Suprapubic skin (tissue), 4 donors: ENCODE measurements at regions not wholly inside any gene's neighbourhood (a gene's known extent, or its start where the extent isn't known, plus 50 kb on each side); places are given as distances from the start of the nearest gene placed in this dataset.

ENCODE experiments used
- DNase-seq, 2 donors: peaks; one replicate each; pipeline ENCODE4 v3.0.0-alpha.2; 2019; ENCODE audit warnings: low spot score in 2 of 2
- H3K27ac ChIP-seq: fragments of 200-600 bp; sonication (generic); one replicate; pipeline ENCODE4 v1.5.1; 2019
- H3K27me3 ChIP-seq: fragments of 200-600 bp; sonication (generic); one replicate; pipeline ENCODE4 v1.5.1; 2019
- H3K36me3 ChIP-seq: fragments of 200-600 bp; sonication (generic); one replicate; pipeline ENCODE4 v1.5.1; 2019
- H3K4me1 ChIP-seq: fragments of 200-600 bp; sonication (generic); one replicate; pipeline ENCODE4 v1.5.1; 2019
- H3K4me3 ChIP-seq: fragments of 200-600 bp; sonication (generic); one replicate; pipeline ENCODE4 v1.5.1; 2019; ENCODE audit warnings: mild to moderate bottlenecking
- H3K9me3 ChIP-seq: fragments of 200-600 bp; sonication (generic); one replicate; pipeline ENCODE4 v1.5.1; 2019
- EP300 ChIP-seq: sonication (generic); formaldehyde crosslinking; IDR thresholded peaks from one replicate; pipeline ENCODE4 v1.6.1; 2017; ENCODE audit warnings: antibody characterized with exemption
- POLR2A ChIP-seq, 2 donors: fragments of 450-650 bp; IDR thresholded peaks; one replicate each; pipeline ENCODE4 v1.6.1; 2017; ENCODE audit warnings: antibody characterized with exemption in 2 of 2, mild to moderate bottlenecking in 2 of 2, moderate library complexity in 2 of 2
- POLR2AphosphoS5 ChIP-seq, 3 donors: sonication (generic); formaldehyde crosslinking; IDR thresholded peaks; one replicate each; pipeline ENCODE4 v1.6.1; 2017; ENCODE audit warnings: antibody characterized with exemption in 3 of 3
- WGBS: methylation state at CpG from one replicate; pipeline ENCODE4 v1.1.5; 2018; 5-methylcytosine and 5-hydroxymethylcytosine counted together
- TF ChIP-seq, protein P1 (sequence below), 2 donors: fragments of 200-600 bp in 1 of 2; fragments of 450-650 bp in 1 of 2; sonication (generic) in 1 of 2; IDR thresholded peaks; one replicate each; pipeline ENCODE4 v1.5.1; 2016 to 2019; ENCODE audit warnings: antibody characterized with exemption in 2 of 2, mild to moderate bottlenecking in 1 of 2, moderate library complexity in 1 of 2

DNA sequence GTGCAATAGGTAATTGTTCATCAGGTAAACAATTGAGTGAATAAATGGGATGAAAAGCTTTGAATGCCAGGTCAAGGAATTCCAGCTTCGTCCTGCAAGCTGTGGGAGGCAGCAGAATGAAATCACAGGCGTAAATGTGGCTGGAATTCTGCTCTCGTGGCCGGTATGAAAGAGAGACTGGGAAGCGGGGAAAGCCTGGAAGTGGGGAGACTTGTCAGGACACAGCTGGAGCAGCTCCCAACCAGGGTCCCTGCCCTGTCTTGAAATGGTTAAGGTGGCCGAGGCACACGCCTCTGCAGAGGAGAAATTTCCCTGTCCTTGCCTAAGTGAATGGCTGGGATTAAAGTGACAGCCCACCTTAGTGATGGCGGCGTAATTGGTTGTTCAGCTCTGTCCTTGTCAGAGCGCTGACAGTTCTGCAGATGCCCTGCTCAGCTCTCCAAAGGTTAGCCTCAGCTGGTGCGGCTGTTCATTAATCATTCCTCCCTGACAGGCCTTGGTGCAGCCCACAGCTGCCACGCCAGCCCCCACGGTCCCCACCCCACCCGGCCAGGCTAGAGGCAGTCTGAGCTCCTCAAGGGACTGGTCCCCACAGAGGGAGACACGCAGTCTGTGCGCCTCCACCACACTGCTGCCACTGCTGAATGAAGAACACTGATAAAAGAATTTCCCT is 398.3 kb upstream of the POU3F1 start:
- TF ChIP-seq POLR2A (IDR thresholded peaks at IDR 0.05) (no peak), EP300 (no peak), POLR2AphosphoS5 (IDR thresholded peaks at IDR 0.05) (no peak)
- TF ChIP-seq, protein P1, sequence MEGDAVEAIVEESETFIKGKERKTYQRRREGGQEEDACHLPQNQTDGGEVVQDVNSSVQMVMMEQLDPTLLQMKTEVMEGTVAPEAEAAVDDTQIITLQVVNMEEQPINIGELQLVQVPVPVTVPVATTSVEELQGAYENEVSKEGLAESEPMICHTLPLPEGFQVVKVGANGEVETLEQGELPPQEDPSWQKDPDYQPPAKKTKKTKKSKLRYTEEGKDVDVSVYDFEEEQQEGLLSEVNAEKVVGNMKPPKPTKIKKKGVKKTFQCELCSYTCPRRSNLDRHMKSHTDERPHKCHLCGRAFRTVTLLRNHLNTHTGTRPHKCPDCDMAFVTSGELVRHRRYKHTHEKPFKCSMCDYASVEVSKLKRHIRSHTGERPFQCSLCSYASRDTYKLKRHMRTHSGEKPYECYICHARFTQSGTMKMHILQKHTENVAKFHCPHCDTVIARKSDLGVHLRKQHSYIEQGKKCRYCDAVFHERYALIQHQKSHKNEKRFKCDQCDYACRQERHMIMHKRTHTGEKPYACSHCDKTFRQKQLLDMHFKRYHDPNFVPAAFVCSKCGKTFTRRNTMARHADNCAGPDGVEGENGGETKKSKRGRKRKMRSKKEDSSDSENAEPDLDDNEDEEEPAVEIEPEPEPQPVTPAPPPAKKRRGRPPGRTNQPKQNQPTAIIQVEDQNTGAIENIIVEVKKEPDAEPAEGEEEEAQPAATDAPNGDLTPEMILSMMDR (IDR thresholded peaks at IDR 0.05) = no peak
- Histone ChIP-seq H3K4me3 (no peak overlapping the region), H3K9me3 (peaks cover 13% of the 10 kb centered on the region), H3K36me3 (no peaks in the 10 kb centered on the region), H3K27ac (no peak overlapping the region), H3K4me1 (no peaks in the 10 kb centered on the region), H3K27me3 (peaks cover 21% of the 10 kb centered on the region)
- 71% methylated on average over 12 of the region's 16 CpGs for WGBS
- no peak for DNase-seq

DNA sequence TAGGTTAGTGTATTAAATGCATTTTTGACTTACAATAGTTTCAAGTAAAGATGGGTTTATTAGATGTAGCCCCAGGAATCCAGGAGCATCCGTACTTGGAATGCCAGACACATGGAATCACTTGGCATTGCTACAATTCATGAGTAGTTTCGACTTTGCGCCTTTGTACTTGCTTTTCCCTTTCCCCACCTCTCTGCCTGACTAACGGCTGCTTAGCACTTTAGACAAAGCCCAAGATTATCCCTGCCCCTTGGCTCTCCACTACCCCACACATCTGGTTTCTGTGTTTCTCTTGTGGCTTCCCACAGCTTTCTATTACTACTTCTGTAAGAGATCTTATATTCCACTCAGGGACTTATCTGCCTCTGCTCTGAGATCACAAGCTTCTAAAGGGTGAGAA is 397.7 kb upstream of the POU3F1 start:
- no peak for DNase-seq
- H3K4me3 ChIP-seq = no peak overlapping the region
- 45% methylated on average over 4 of the region's 4 CpGs for WGBS
- no peak overlapping the region for H3K27ac ChIP-seq
- H3K9me3 ChIP-seq = peaks cover 14% of the 10 kb centered on the region
- TF ChIP-seq EP300 (no peak), POLR2A (IDR thresholded peaks at IDR 0.05) (no peak), POLR2AphosphoS5 (IDR thresholded peaks at IDR 0.05) (no peak)
- TF ChIP-seq, protein P1 (IDR thresholded peaks at IDR 0.05) = no peak
- H3K36me3 ChIP-seq = no peaks in the 10 kb centered on the region
- peaks cover 21% of the 10 kb centered on the region for H3K27me3 ChIP-seq
- H3K4me1 ChIP-seq = no peaks in the 10 kb centered on the region

DNA sequence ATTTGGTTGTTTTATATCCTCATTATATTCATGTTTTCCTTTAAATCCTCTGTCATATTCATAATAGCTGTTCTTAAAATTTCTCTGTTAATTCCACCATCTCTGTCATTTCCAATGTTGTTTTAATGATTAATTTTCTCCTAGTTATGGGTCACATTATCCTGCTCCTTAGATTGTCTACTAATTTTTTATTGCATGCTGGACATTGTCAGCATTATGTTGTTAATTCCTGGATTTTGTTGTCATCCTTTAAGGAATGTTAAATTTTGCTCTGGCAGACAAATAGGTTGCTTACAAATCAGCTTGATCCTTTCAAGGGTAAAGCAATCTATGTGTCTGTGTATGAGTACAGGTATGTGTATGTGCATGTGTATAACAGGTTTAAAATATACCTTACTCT is 393.8 kb upstream of the POU3F1 start:
- H3K27me3 ChIP-seq = peaks cover 12% of the 10 kb centered on the region
- H3K4me1 ChIP-seq = no peaks in the 10 kb centered on the region
- H3K27ac ChIP-seq = no peak overlapping the region
- peaks cover 14% of the 10 kb centered on the region for H3K9me3 ChIP-seq
- no peak overlapping the region for H3K4me3 ChIP-seq
- no peaks in the 10 kb centered on the region for H3K36me3 ChIP-seq
- no peak for DNase-seq
- TF ChIP-seq POLR2A (IDR thresholded peaks at IDR 0.05) (no peak), POLR2AphosphoS5 (IDR thresholded peaks at IDR 0.05) (no peak), EP300 (no peak)
- TF ChIP-seq, protein P1 (IDR thresholded peaks at IDR 0.05) = no peak

DNA sequence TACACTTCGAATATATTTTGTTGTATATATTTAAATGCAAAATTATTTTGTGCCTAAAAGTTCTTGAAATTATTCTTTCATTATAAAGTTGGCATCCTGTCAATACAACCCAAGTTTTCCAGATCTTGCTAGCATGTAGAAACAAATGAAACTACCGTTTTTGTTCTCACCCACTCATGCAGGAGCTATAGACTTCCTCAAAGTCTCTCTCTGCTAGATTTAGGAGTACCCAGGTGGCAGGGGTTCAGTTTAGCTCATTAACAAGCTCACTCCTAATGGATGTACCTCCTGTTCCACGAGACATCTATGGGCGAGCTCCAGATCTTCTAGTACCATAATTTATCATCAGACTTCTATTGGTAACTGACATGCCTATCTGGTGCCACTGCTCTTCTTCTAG is 390.2 kb upstream of the POU3F1 start:
- no peak overlapping the region for H3K27ac ChIP-seq
- no peak for TF ChIP-seq EP300
- TF ChIP-seq, protein P1 (IDR thresholded peaks at IDR 0.05) = no peak
- no peak for TF ChIP-seq POLR2AphosphoS5 (IDR thresholded peaks at IDR 0.05)
- TF ChIP-seq POLR2A (IDR thresholded peaks at IDR 0.05) = no peak
- WGBS = 62% methylated on average over 4 of the region's 4 CpGs

DNA sequence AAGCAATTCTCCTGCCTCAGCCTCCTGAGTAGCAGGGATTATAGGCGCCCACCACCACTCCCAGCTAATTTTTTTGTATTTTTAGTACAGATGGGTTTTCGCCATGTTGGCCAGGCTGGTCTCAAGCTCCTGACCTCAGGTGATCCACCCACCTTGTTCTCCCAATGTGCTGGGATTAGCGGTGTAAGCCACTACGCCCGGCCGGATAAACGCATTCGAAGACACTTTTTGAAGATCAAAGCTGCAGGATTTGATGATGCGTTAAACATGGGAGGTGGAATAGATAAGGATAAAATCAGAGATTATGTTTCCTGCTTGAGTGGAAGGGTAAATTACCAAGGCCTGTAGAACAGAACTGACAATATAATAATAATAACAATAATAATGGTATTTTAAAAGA is 389.4 kb upstream of the POU3F1 start:
- TF ChIP-seq POLR2AphosphoS5 (IDR thresholded peaks at IDR 0.05) (no peak), POLR2A (IDR thresholded peaks at IDR 0.05) (no peak), EP300 (no peak)
- TF ChIP-seq, protein P1 (IDR thresholded peaks at IDR 0.05) = no peak
- Histone ChIP-seq H3K27me3 (no peaks in the 10 kb centered on the region), H3K4me3 (no peak overlapping the region), H3K4me1 (no peaks in the 10 kb centered on the region), H3K27ac (no peak overlapping the region), H3K9me3 (peaks cover 7% of the 10 kb centered on the region), H3K36me3 (no peaks in the 10 kb centered on the region)
- WGBS = 92% methylated on average over 9 of the region's 9 CpGs
- DNase-seq = no peak

More for the DNA sequence above, 390.2 kb upstream of the POU3F1 start:
- no peaks in the 10 kb centered on the region for H3K4me1 ChIP-seq
- DNase-seq = no peak
- H3K27me3 ChIP-seq = peaks cover 4% of the 10 kb centered on the region
- no peak overlapping the region for H3K4me3 ChIP-seq
- H3K9me3 ChIP-seq = peaks cover 11% of the 10 kb centered on the region
- no peaks in the 10 kb centered on the region for H3K36me3 ChIP-seq
